Body of pancreas (tissue), 4 donors: ENCODE measurements at regions not wholly inside any gene's neighbourhood (a gene's known extent, or its start where the extent isn't known, plus 50 kb on each side); places are given as distances from the start of the nearest gene placed in this dataset.
A peak's percentile ranks its signal among the peaks of the same experiment; 100 is the strongest.

Source experiments
- ATAC-seq: fragments of 150-250 bp; one replicate; pipeline ENCODE4 v1.9.1; 2016
- DNase-seq, 4 donors: peaks; one replicate each; pipeline ENCODE4 v3.0.0-alpha.2; 2019
- H3K27ac ChIP-seq, 4 donors: fragments of 200-600 bp; sonication (generic); 1 replicate in 3 of 4; 2 replicates in 1 of 4; pipeline versions ENCODE4 v1.5.1 to v1.6.1; 2016 to 2019; ENCODE audit warnings: mild to moderate bottlenecking in 1 of 4, mixed read lengths in 1 of 4, moderate library complexity in 1 of 4
- H3K27me3 ChIP-seq, 2 donors: fragments of 200-600 bp; sonication (generic); one replicate each; pipeline ENCODE4 v1.6.0; 2016; ENCODE audit warnings: mild to moderate bottlenecking in 1 of 2
- H3K36me3 ChIP-seq, 2 donors: fragments of 200-600 bp; sonication (generic); replicated peaks in 1 of 2; 2 replicates each; pipeline ENCODE4 v1.5.1; 2016; ENCODE audit warnings: low read depth in 2 of 2; ENCODE audit not compliant: insufficient read depth in 1 of 2
- H3K4me1 ChIP-seq: fragments of 200-600 bp; sonication (generic); one replicate; pipeline ENCODE4 v1.6.0; 2016
- H3K4me3 ChIP-seq, 2 donors: fragments of 200-600 bp; sonication (generic); 1 replicate in 1 of 2; 2 replicates in 1 of 2; pipeline ENCODE4 v1.5.1; 2016 to 2019
- H3K9me3 ChIP-seq, 3 donors: fragments of 200-600 bp; sonication (generic); 1 replicate in 2 of 3; 2 replicates in 1 of 3; pipeline ENCODE4 v1.5.1; 2016
- CTCF ChIP-seq, 7 experiments: fragments of 450-650 bp in 4 of 7; fragments of 200-600 bp in 3 of 7; sonication (generic) in 3 of 7; IDR thresholded peaks; one replicate each; pipeline ENCODE4 v1.5.1; 2016 to 2019; ENCODE audit warnings: antibody characterized with exemption in 7 of 7
- POLR2A ChIP-seq, 3 donors: fragments of 450-650 bp; IDR thresholded peaks; one replicate each; pipeline ENCODE4 v1.6.1; 2016; ENCODE audit warnings: antibody characterized with exemption in 3 of 3, mild to moderate bottlenecking in 2 of 3
- WGBS, 2 donors: methylation state at CpG; one replicate each; pipeline ENCODE4 v1.1.5; 2017; 5-methylcytosine and 5-hydroxymethylcytosine counted together
- intact Hi-C: fragments of 100-400 bp; cut with DNase I; formaldehyde crosslinking; loops from one replicate; pipeline ENCODE4 v1.15.1; 2023

- DNase-seq = no peak
- peak; percentile 67 for ATAC-seq
- WGBS, 2 donors = 49 to 63% methylated on average over 4 of the region's 4 CpGs
- H3K27me3 ChIP-seq = no peaks in the 10 kb centered on the region
- H3K4me3 ChIP-seq = no peak overlapping the region
- no peak overlapping the region for H3K27ac ChIP-seq
- no peaks in the 10 kb centered on the region for H3K36me3 ChIP-seq
- no peaks in the 10 kb centered on the region for H3K9me3 ChIP-seq
- H3K4me1 ChIP-seq = peaks cover 7% of the 10 kb centered on the region
- no peak for TF ChIP-seq POLR2A (IDR thresholded peaks at IDR 0.05)
- no peak for TF ChIP-seq CTCF (IDR thresholded peaks at IDR 0.05)
- intact Hi-C loops = no loop called here
These were observed 578.0 kb downstream of the TUSC7 start for GRCh38 chr3:117287602-117288001.

- TF ChIP-seq CTCF (IDR thresholded peaks at IDR 0.05) (no peak), POLR2A (IDR thresholded peaks at IDR 0.05) (no peak)
- Histone ChIP-seq H3K27ac (no peak overlapping the region), H3K4me3 (no peak overlapping the region), H3K4me1 (peaks cover 7% of the 10 kb centered on the region), H3K36me3 (no peaks in the 10 kb centered on the region), H3K27me3 (no peaks in the 10 kb centered on the region), H3K9me3 (no peaks in the 10 kb centered on the region)
- intact Hi-C loops = no loop called here
- WGBS, 2 donors = 57% methylated on average over 1 of the region's 1 CpG
- DNase-seq (no peak), ATAC-seq (no peak)
These were observed 581.9 kb downstream of the TUSC7 start for GRCh38 chr3:117291476-117291875.

- H3K27ac ChIP-seq = no peak overlapping the region
- no peak for ATAC-seq
- no peak overlapping the region for H3K4me3 ChIP-seq
- 32% methylated on average over 1 of the region's 1 CpG for WGBS, 2 donors
- DNase-seq = no peak
- no peaks in the 10 kb centered on the region for H3K4me1 ChIP-seq
- H3K9me3 ChIP-seq = no peaks in the 10 kb centered on the region
- TF ChIP-seq CTCF (IDR thresholded peaks at IDR 0.05) = no peak
- TF ChIP-seq POLR2A (IDR thresholded peaks at IDR 0.05) = no peak
- H3K36me3 ChIP-seq = no peaks in the 10 kb centered on the region
- H3K27me3 ChIP-seq = no peaks in the 10 kb centered on the region
- intact Hi-C loops = no loop called here
These were observed 587.5 kb downstream of the TUSC7 start for GRCh38 chr3:117297065-117297464.

GRCh38 chr3:117297541-117297940, 588.0 kb downstream of the TUSC7 start:
- TF ChIP-seq CTCF (IDR thresholded peaks at IDR 0.05) (no peak), POLR2A (IDR thresholded peaks at IDR 0.05) (no peak)
- Histone ChIP-seq H3K36me3 (no peaks in the 10 kb centered on the region), H3K27ac (no peak overlapping the region), H3K9me3 (no peaks in the 10 kb centered on the region), H3K27me3 (no peaks in the 10 kb centered on the region), H3K4me3 (no peak overlapping the region), H3K4me1 (no peaks in the 10 kb centered on the region)
- 86 to 88% methylated on average over 2 of the region's 2 CpGs for WGBS, 2 donors
- ATAC-seq (no peak), DNase-seq (no peak)
- intact Hi-C loops = no loop called here

- no peaks in the 10 kb centered on the region for H3K36me3 ChIP-seq
- no peak for TF ChIP-seq POLR2A (IDR thresholded peaks at IDR 0.05)
- no peak for TF ChIP-seq CTCF (IDR thresholded peaks at IDR 0.05)
- no peaks in the 10 kb centered on the region for H3K27me3 ChIP-seq
- ATAC-seq (no peak), DNase-seq (no peak)
- H3K27ac ChIP-seq = no peak overlapping the region
- H3K4me3 ChIP-seq = no peak overlapping the region
- no peaks in the 10 kb centered on the region for H3K4me1 ChIP-seq
- intact Hi-C loops = no loop called here
- no peaks in the 10 kb centered on the region for H3K9me3 ChIP-seq
These were observed 588.7 kb downstream of the TUSC7 start for GRCh38 chr3:117298273-117298672.
